ENCODE measurements at regions not wholly inside any gene's neighbourhood (a gene's known extent, or its start where the extent isn't known, plus 50 kb on each side); places are given as distances from the start of the nearest gene placed in this dataset.

GRCh38 chr1:162974810-162975209, 94.4 kb upstream of the RGS4 start:
- intact Hi-C loops (cut with micrococcal nuclease) = no loop called here

GRCh38 chr1:162973381-162973795, 95.8 kb upstream of the RGS4 start:
- peak; percentile 56 for DNase-seq
- BruUV-seq (replicated peaks) = no TSS peak
- H3K27ac ChIP-seq (ENCODE audit: low read length) = peak overlapping the region; percentile 13; the same call in 1 of the 2 replicates

More at GRCh38 chr1:162974810-162975209, 94.4 kb upstream of the RGS4 start:
- Histone ChIP-seq H3K9ac (ENCODE audit: low read length) (no peak overlapping the region), H2AFZ (ENCODE audit: low read length) (no peak overlapping the region), H3K4me1 (ENCODE audit: insufficient read depth, low read length) (peaks cover 13% of the 10 kb centered on the region), H3K27me3 (ENCODE audit: low read length) (no peaks in the 10 kb centered on the region), H3K4me2 (ENCODE audit: low read length) (no peak overlapping the region), H4K20me1 (ENCODE audit: low read length) (no peaks in the 10 kb centered on the region), H3K9me3 (ENCODE audit: low read length) (no peaks in the 10 kb centered on the region), H3K27ac (ENCODE audit: low read length) (no peak overlapping the region), H3F3A (ENCODE audit: low read length, unreplicated experiment) (no peaks in the 10 kb centered on the region), H3K79me2 (ENCODE audit: low read length) (no peaks in the 10 kb centered on the region), H3K4me3 (ENCODE audit: low read length) (no peak overlapping the region), H3K36me3 (ENCODE audit: low read depth, low read length) (no peaks in the 10 kb centered on the region), H3K9me2 (replicated peaks; ENCODE audit: low read length) (no peaks in the 10 kb centered on the region)
- ATAC-seq (no peak), DNase-seq (no peak)
- CTCF ChIA-PET = no interaction called here
- no TSS peak for BruUV-seq (replicated peaks)
- TF ChIP-seq CTCF (conservative IDR thresholded peaks at IDR 0.05; ENCODE audit: low read depth, low read length) (no peak), EZH2phosphoT487 (IDR thresholded peaks at IDR 0.05; ENCODE audit: borderline replicate concordance, low read length) (no peak), EZH2 (IDR thresholded peaks at IDR 0.05; ENCODE audit: low read length, unreplicated experiment) (no peak)
- POLR2A ChIA-PET (ENCODE audit: unreplicated experiment) = interaction anchor here (0.5 kb wide), 1 partner anchor 99 kb away, joined by 3 read pairs; no protein-coding TSS in a partner anchor

More at GRCh38 chr1:162973381-162973795, 95.8 kb upstream of the RGS4 start:
- Histone ChIP-seq H3K4me2 (ENCODE audit: low read length) (0 out of 2 replicates have a peak overlapping the region, but pooled peaks have one; percentile 25), H3F3A (ENCODE audit: low read length, unreplicated experiment) (no peaks in the 10 kb centered on the region), H4K20me1 (ENCODE audit: low read length) (no peaks in the 10 kb centered on the region), H3K36me3 (ENCODE audit: low read depth, low read length) (no peaks in the 10 kb centered on the region), H3K27me3 (ENCODE audit: low read length) (no peaks in the 10 kb centered on the region), H3K9me3 (ENCODE audit: low read length) (no peaks in the 10 kb centered on the region), H3K4me1 (ENCODE audit: insufficient read depth, low read length) (peaks cover 13% of the 10 kb centered on the region), H3K79me2 (ENCODE audit: low read length) (no peaks in the 10 kb centered on the region), H3K9ac (ENCODE audit: low read length) (no peak overlapping the region), H3K9me2 (replicated peaks; ENCODE audit: low read length) (no peaks in the 10 kb centered on the region), H2AFZ (ENCODE audit: low read length) (no peak overlapping the region), H3K4me3 (ENCODE audit: low read length) (no peak overlapping the region)
- no peak for TF ChIP-seq EZH2phosphoT487 (IDR thresholded peaks at IDR 0.05; ENCODE audit: borderline replicate concordance, low read length)
- no peak for TF ChIP-seq CTCF (conservative IDR thresholded peaks at IDR 0.05; ENCODE audit: low read depth, low read length)
- no peak for TF ChIP-seq EZH2 (IDR thresholded peaks at IDR 0.05; ENCODE audit: low read length, unreplicated experiment)
- intact Hi-C loops (cut with micrococcal nuclease) = no loop called here
- ChIA-PET CTCF (interaction anchor here (0.8 kb wide), 1 partner anchor 95 kb away, joined by 4 read pairs; the partner anchor contains the start of gene RGS4), POLR2A (ENCODE audit: unreplicated experiment) (no interaction called here)
- peak; percentile 69 for ATAC-seq

Data from PC-3 (cell line).